Forelimb muscle (tissue), 1 donor: ENCODE measurements at regions not wholly inside any gene's neighbourhood (a gene's known extent, or its start where the extent isn't known, plus 50 kb on each side); places are given as distances from the start of the nearest gene placed in this dataset.
A peak's percentile ranks its signal among the peaks of the same experiment; 100 is the strongest.
"Not testable (repeated sequence)": the region's sequence is repeated elsewhere in the genome, so short reads cannot be mapped to it uniquely, and the experiment has no call there.

Experiments used
- DNase-seq: peaks from one replicate; pipeline ENCODE4 v3.0.0-alpha.2; 2013; ENCODE audit warnings: low read depth

GRCh38 chr9:110115826-110116542, 92.0 kb downstream of the C9orf152 start:
- DNase-seq = no peak

GRCh38 chr9:110116543-110116885, 91.4 kb downstream of the C9orf152 start:
- peak; percentile 90 for DNase-seq

GRCh38 chr9:110121170-110121569, 86.8 kb downstream of the C9orf152 start:
- DNase-seq = no peak

GRCh38 chr9:110123341-110124095, 84.4 kb downstream of the C9orf152 start:
- no peak for DNase-seq

GRCh38 chr9:110124439-110124838, 83.5 kb downstream of the C9orf152 start:
- no peak for DNase-seq

GRCh38 chr9:110125207-110125751, 82.7 kb downstream of the C9orf152 start:
- DNase-seq = peak; percentile 77

GRCh38 chr9:110125763-110126351, 82.1 kb downstream of the C9orf152 start:
- no peak for DNase-seq

- DNase-seq = no peak
Measured at GRCh38 chr9:110126499-110126941, 81.4 kb downstream of the C9orf152 start.

GRCh38 chr9:110126986-110127864, 80.7 kb downstream of the C9orf152 start:
- peak; percentile 81 for DNase-seq

- DNase-seq = no peak
Measured at GRCh38 chr9:110128664-110129329, 79.2 kb downstream of the C9orf152 start.

- no peak for DNase-seq
Measured at GRCh38 chr9:110129425-110129824, 78.5 kb downstream of the C9orf152 start.

GRCh38 chr9:110130211-110130610, 77.7 kb downstream of the C9orf152 start:
- DNase-seq = no peak

GRCh38 chr9:110130791-110131416, 77.1 kb downstream of the C9orf152 start:
- DNase-seq = no peak

GRCh38 chr9:110131499-110131898, 76.5 kb downstream of the C9orf152 start:
- no peak for DNase-seq

- not testable (repeated sequence) for DNase-seq
Measured at GRCh38 chr9:110132531-110132930, 75.4 kb downstream of the C9orf152 start.

- no peak for DNase-seq
Measured at GRCh38 chr9:110133059-110133458, 74.9 kb downstream of the C9orf152 start.

- DNase-seq = no peak
Measured at GRCh38 chr9:110133608-110134210, 74.2 kb downstream of the C9orf152 start.

- DNase-seq = no peak
Measured at GRCh38 chr9:110135846-110136245, 72.1 kb downstream of the C9orf152 start.

GRCh38 chr9:110136802-110137201, 71.2 kb downstream of the C9orf152 start:
- no peak for DNase-seq

- no peak for DNase-seq
Measured at GRCh38 chr9:110140276-110140675, 67.7 kb downstream of the C9orf152 start.
